A673 (cell line): ENCODE measurements at regions not wholly inside any gene's neighbourhood (a gene's known extent, or its start where the extent isn't known, plus 50 kb on each side); places are given as distances from the start of the nearest gene placed in this dataset.

Source experiments
- BruUV-seq: library from RNA; stranded (reverse); fragments of 400-500 nt; replicated peaks from 2 replicates; lab custom pipeline; 2021; lab: Mats Ljungman, UMichigan
- CTCF ChIA-PET: fragments of 300-600 bp; sonication (Branson Sonifier 250); formaldehyde crosslinking; loops from one replicate; lab custom pipeline; 2022; ENCODE audit warnings: antibody characterized with exemption; lab: Charles Lee
- POLR2A ChIA-PET: fragments of 300-600 bp; sonication (Branson Sonifier 250); formaldehyde crosslinking; loops from one replicate; lab custom pipeline; 2022; ENCODE audit warnings: antibody characterized with exemption; ENCODE audit not compliant: low non-redundant PET; lab: Charles Lee
- DNase-seq: peaks from one replicate; pipeline ENCODE4 v3.0.0-alpha.2; 2015; ENCODE audit warnings: low spot score
- H3K27ac ChIP-seq: fragments of 200-600 bp; sonication (generic); 2 replicates; pipeline ENCODE4 v1.5.1; 2016; ENCODE audit warnings: mixed run types, low read depth, mild to moderate bottlenecking, mixed read lengths, antibody characterized with exemption, low read length; ENCODE audit not compliant: poor library complexity, severe bottlenecking
- H3K27me3 ChIP-seq: fragments of 200-600 bp; sonication (generic); replicated peaks from 2 replicates; pipeline ENCODE4 v1.6.1; 2017; ENCODE audit warnings: mixed run types, low read depth, mild to moderate bottlenecking, mixed read lengths, antibody characterized with exemption, low read length; ENCODE audit not compliant: insufficient read depth, poor library complexity
- H3K36me3 ChIP-seq: fragments of 200-600 bp; sonication (generic); 2 replicates; pipeline ENCODE4 v1.6.1; 2016; ENCODE audit warnings: mixed run types, mild to moderate bottlenecking, mixed read lengths, antibody characterized with exemption, low read length; ENCODE audit not compliant: insufficient read depth, poor library complexity, severe bottlenecking
- H3K4me1 ChIP-seq: fragments of 200-600 bp; sonication (generic); 2 replicates; pipeline ENCODE4 v1.6.1; 2017; ENCODE audit warnings: mixed run types, mild to moderate bottlenecking, mixed read lengths, antibody characterized with exemption, low read length; ENCODE audit not compliant: insufficient read depth, poor library complexity, severe bottlenecking
- H3K4me3 ChIP-seq: fragments of 200-600 bp; sonication (generic); 2 replicates; pipeline ENCODE4 v1.5.1; 2016; ENCODE audit warnings: low read depth, mixed run types, mild to moderate bottlenecking, mixed read lengths, low read length; ENCODE audit not compliant: poor library complexity, severe bottlenecking
- H3K9me3 ChIP-seq: fragments of 200-600 bp; sonication (generic); 2 replicates; pipeline ENCODE4 v1.6.1; 2016; ENCODE audit warnings: mixed run types, low read depth, mild to moderate bottlenecking, mixed read lengths, antibody characterized with exemption, low read length; ENCODE audit not compliant: poor library complexity, severe bottlenecking
- CTCF ChIP-seq: fragments of 300-800, 200-600 bp; sonication (generic); conservative IDR thresholded peaks from 2 replicates; pipeline ENCODE4 v1.5.1; 2017; ENCODE audit warnings: low read depth, mild to moderate bottlenecking, antibody characterized with exemption, low read length, moderate library complexity, mixed read lengths
- EZH2 ChIP-seq: fragments of 200-600 bp; sonication (generic); IDR thresholded peaks from 2 replicates; pipeline ENCODE4 v1.6.1; 2017; ENCODE audit warnings: borderline replicate concordance, low read depth, mild to moderate bottlenecking, mixed read lengths, antibody characterized with exemption, low read length; ENCODE audit not compliant: poor library complexity, severe bottlenecking
- intact Hi-C: fragments of 100-400 bp; cut with micrococcal nuclease; formaldehyde crosslinking; loops from one replicate; pipeline ENCODE4 v1.10.0; 2022; ENCODE audit not compliant: unreplicated experiment

GRCh38 chr14:32022525-32022924 lies 54.6 kb upstream of the ARHGAP5 start:
- intact Hi-C loops, result no loop called here
- POLR2A ChIA-PET, result no interaction called here

GRCh38 chr14:32022938-32023466 lies 54.1 kb upstream of the ARHGAP5 start:
- BruUV-seq, result no TSS peak
- CTCF ChIA-PET, result no interaction called here
- DNase-seq, result no peak
- Histone ChIP-seq H3K36me3 (no peaks in the 10 kb centered on the region), H3K4me1 (no peaks in the 10 kb centered on the region), H3K9me3 (no peaks in the 10 kb centered on the region), H3K4me3 (no peak overlapping the region), H3K27ac (no peak overlapping the region), H3K27me3 (no peaks in the 10 kb centered on the region)
- POLR2A ChIA-PET, result no interaction called here
- TF ChIP-seq CTCF (no peak), EZH2 (no peak)
- intact Hi-C loops, result no loop called here

More at GRCh38 chr14:32022525-32022924, 54.6 kb upstream of the ARHGAP5 start:
- no TSS peak for BruUV-seq
- no peak overlapping the region for H3K27ac ChIP-seq
- no peaks in the 10 kb centered on the region for H3K27me3 ChIP-seq
- H3K4me1 ChIP-seq, result no peaks in the 10 kb centered on the region
- CTCF ChIA-PET, result no interaction called here
- no peaks in the 10 kb centered on the region for H3K9me3 ChIP-seq
- DNase-seq, result no peak
- H3K36me3 ChIP-seq, result no peaks in the 10 kb centered on the region
- no peak overlapping the region for H3K4me3 ChIP-seq
- TF ChIP-seq CTCF, result no peak
- TF ChIP-seq EZH2, result no peak

GRCh38 chr14:32023540-32023939 lies 53.6 kb upstream of the ARHGAP5 start:
- Histone ChIP-seq H3K4me3 (no peak overlapping the region), H3K36me3 (no peaks in the 10 kb centered on the region), H3K27ac (no peak overlapping the region), H3K4me1 (no peaks in the 10 kb centered on the region), H3K27me3 (no peaks in the 10 kb centered on the region), H3K9me3 (no peaks in the 10 kb centered on the region)
- no peak for DNase-seq
- intact Hi-C loops, result no loop called here
- TF ChIP-seq CTCF (no peak), EZH2 (no peak)
- ChIA-PET CTCF (no interaction called here), POLR2A (interaction anchor here (0.6 kb wide), 1 partner anchor 642 kb away, joined by 29 read pairs; no protein-coding TSS in a partner anchor)
- no TSS peak for BruUV-seq
